ENCODE measurements at regions not wholly inside any gene's neighbourhood (a gene's known extent, or its start where the extent isn't known, plus 50 kb on each side); places are given as distances from the start of the nearest gene placed in this dataset.

DNA sequence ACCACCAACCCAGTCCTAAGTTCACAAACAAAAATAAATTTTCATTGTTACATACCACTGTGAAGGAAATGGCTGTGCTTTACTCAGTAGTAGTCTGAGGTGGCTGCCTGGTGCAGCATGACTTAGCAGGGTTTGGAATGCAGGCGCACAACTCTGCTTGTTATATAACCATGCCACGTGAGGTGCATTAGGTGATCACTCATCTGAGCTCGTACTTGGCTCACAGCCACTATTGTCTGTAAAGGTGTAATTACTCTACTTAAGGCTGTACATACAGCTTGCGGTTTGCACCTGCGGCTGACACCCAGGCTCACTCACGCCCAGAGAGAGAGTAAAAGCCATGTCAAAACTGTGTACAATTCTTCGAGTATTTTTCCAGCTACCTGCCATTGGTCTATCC lies 599.4 kb downstream of the LTN1 start:
- no peak for TF ChIP-seq EGR1 (IDR thresholded peaks at IDR 0.05)
- peak; percentile 95 for TF ChIP-seq EP300 (IDR thresholded peaks at IDR 0.05; ENCODE audit: borderline replicate concordance)
- peak; percentile 43; the same call in 1 of the 2 replicates for TF ChIP-seq YY1 (IDR thresholded peaks at IDR 0.05; ENCODE audit: low read depth)
- peak; percentile 98 for TF ChIP-seq TCF12 (IDR thresholded peaks at IDR 0.05; ENCODE audit: low read depth)
- TF ChIP-seq NFIC (IDR thresholded peaks at IDR 0.05) = peak; percentile 100
- TF ChIP-seq, protein P1, sequence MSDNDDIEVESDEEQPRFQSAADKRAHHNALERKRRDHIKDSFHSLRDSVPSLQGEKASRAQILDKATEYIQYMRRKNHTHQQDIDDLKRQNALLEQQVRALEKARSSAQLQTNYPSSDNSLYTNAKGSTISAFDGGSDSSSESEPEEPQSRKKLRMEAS (IDR thresholded peaks at IDR 0.05) = peak; percentile 89
- no peak for TF ChIP-seq TAF1 (IDR thresholded peaks at IDR 0.05; ENCODE audit: low read depth)
- TF ChIP-seq, protein P2, sequence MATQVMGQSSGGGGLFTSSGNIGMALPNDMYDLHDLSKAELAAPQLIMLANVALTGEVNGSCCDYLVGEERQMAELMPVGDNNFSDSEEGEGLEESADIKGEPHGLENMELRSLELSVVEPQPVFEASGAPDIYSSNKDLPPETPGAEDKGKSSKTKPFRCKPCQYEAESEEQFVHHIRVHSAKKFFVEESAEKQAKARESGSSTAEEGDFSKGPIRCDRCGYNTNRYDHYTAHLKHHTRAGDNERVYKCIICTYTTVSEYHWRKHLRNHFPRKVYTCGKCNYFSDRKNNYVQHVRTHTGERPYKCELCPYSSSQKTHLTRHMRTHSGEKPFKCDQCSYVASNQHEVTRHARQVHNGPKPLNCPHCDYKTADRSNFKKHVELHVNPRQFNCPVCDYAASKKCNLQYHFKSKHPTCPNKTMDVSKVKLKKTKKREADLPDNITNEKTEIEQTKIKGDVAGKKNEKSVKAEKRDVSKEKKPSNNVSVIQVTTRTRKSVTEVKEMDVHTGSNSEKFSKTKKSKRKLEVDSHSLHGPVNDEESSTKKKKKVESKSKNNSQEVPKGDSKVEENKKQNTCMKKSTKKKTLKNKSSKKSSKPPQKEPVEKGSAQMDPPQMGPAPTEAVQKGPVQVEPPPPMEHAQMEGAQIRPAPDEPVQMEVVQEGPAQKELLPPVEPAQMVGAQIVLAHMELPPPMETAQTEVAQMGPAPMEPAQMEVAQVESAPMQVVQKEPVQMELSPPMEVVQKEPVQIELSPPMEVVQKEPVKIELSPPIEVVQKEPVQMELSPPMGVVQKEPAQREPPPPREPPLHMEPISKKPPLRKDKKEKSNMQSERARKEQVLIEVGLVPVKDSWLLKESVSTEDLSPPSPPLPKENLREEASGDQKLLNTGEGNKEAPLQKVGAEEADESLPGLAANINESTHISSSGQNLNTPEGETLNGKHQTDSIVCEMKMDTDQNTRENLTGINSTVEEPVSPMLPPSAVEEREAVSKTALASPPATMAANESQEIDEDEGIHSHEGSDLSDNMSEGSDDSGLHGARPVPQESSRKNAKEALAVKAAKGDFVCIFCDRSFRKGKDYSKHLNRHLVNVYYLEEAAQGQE (IDR thresholded peaks at IDR 0.05; ENCODE audit: low read depth) = no peak
- no peak; the same call in 1 of the 2 replicates for TF ChIP-seq RAD21 (IDR thresholded peaks at IDR 0.05; ENCODE audit: low read depth)
- peak; percentile 77 for TF ChIP-seq CEBPB (IDR thresholded peaks at IDR 0.05)
- TF ChIP-seq ZBTB7A (IDR thresholded peaks at IDR 0.05; ENCODE audit: low read depth) = no peak
- TF ChIP-seq CREB1 (IDR thresholded peaks at IDR 0.05; ENCODE audit: low read depth) = no peak
- TF ChIP-seq, protein P3, sequence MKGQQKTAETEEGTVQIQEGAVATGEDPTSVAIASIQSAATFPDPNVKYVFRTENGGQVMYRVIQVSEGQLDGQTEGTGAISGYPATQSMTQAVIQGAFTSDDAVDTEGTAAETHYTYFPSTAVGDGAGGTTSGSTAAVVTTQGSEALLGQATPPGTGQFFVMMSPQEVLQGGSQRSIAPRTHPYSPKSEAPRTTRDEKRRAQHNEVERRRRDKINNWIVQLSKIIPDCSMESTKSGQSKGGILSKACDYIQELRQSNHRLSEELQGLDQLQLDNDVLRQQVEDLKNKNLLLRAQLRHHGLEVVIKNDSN (IDR thresholded peaks at IDR 0.05) = peak; percentile 93

Data from Ishikawa (cell line).